ENCODE measurements at regions not wholly inside any gene's neighbourhood (a gene's known extent, or its start where the extent isn't known, plus 50 kb on each side); places are given as distances from the start of the nearest gene placed in this dataset.

DNA sequence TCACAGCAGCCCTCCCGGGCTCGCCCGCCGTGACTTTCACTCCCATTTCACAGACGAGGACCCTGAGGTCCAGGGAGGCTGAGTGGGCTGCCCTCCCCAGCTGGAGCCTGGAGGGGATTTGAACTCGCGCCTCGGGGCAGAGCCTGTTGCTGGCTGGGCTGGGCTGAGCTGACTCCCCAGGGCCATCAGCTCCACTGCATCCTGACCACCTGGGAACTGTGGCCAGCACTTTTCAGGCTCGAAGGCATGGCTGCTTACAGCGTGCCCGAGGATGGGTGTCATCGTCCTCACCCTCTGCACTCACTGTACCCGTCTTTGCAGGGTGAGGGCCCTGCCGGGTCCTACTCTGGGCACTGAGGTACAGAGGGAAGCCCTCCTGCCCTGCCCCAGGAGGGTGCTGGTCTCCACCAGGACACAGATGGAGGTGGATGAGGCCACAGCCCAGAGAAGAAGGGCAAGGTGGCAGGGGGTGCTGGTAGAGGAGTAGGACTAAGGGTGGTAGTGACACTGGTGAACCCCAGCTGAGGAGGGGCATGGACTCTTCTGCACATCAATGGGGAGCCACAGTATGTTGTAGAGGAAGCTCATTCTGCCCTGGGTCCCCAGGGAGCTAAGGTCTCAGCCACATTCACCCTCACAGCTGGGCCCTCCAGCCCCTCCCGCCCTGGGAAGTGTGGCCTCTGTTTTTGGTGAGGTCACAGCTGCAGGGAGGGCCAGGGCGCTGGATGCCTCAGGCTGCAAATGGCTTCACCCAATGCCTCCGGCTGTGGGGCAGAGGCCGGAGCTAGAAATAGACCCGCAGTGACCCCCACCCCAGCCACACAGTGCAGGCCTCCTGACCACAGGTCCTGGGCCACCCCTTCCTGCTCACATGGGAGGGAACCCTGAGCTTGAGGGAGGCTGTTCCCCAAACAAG is 365.1 kb upstream of the SFSWAP start:
- no peak for DNase-seq

DNA sequence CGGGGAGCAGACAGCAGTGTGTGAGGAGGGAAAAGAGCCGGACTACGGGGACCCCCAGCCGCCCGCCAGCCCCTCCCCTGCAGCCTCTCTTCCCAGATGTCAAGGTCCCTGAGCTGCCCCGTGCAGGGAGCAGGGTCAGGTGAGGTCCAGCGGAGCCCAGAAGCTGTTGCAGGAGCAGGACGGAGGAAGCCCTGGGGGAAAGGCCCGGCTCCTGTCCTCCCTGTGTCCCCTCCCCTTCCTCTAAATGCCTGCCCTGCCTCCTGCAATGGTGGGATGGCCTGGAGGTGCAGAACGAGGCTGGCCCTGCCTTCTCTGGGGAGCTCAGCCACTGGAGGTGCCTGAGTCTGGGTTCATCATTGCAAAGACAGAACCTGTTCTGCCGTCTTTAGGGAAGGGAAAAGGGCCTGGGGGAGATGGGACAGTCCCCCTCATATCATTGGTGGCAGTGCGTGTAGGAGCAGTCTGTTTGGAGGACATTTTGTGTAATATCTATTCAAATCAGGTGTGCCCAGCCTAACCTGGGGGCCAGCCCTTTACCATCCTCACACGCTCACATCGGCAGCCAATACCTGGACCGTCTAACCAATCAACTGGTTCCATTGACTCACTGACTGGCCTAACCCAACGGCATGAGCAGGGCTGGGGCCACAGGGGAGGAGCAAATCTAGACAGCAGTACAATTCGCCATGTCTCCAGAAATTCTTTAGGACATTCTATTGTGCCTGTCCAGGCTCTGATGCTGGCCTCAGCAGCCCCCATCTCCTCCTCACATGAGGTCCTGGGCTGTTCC is 364.1 kb upstream of the SFSWAP start:
- DNase-seq = no peak

DNA sequence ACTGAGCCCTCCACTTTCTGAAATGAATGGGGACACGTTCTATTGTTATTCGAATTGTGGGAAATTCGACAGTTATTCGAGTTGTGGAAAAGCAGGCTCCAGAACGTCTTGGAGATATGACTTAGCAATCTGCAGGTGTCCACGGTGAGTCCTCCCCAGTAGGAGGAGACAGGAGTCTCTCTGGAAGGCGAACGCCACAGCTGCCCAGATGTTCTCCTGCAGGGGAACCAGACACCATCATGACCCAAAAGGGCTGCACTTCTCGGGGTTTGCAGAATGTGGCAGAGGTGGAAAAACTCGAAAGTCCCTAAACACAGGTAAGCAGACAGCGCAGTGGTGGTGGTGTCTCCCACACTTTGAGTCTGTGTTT is 363.6 kb upstream of the SFSWAP start:
- no peak for DNase-seq

DNA sequence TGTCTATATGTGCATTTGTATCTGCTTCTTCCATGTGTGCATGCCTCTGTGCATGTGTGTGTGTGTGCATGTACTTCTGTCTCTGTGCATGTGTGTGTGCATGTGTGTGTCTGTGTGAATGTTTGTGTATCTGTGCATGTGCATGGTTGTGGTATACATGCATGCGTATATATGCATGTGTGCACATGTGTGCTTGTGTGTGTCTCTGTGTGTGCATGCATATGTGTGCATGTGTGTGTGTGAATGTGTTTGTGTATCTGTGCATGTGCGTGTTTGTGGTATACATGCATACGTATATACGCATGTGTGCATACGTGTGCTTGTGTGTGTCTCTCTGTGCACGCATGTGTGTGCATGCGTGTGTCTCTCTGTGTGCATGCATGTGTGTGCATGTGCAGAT is 363.2 kb upstream of the SFSWAP start:
- DNase-seq = no peak

DNA sequence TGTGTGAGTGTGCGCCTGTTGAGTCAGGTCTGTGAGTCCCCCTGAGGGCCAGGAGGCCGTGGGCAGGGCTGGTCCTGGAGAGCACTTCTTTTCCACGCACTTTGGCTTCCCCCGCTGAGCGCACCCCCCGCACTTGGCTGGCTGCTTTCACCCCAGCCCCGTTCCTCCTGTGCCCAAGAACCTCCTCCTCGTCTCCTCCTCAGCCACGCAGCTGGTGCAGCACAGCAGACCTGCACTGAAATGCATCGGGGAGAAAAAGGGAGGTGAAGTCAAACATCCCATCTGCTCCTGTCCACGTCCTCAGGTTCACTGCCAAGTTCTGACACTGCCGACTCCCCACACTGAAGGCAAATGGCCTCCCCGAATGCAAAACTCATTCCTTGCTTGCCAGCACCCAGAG is 362.7 kb upstream of the SFSWAP start:
- no peak for DNase-seq

DNA sequence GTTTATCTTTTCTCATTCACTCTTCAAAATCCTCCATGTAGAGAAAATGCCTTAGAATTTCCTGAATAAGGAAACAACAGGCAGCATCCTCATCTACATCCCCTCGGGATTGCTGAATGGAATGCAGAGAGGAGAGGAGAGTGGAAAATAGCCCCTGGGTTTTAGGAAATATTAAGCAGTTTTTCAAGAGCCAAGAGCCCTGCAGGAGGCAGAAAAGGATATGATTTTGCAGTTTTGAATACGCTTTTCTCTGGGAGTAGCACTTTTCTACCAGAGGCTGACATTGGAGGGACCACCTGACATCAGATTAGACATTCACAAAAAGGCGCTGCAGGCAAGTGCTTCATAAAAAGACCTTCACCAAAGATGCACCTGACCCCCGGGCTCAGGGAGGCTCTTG is 362.2 kb upstream of the SFSWAP start:
- DNase-seq = no peak

DNA sequence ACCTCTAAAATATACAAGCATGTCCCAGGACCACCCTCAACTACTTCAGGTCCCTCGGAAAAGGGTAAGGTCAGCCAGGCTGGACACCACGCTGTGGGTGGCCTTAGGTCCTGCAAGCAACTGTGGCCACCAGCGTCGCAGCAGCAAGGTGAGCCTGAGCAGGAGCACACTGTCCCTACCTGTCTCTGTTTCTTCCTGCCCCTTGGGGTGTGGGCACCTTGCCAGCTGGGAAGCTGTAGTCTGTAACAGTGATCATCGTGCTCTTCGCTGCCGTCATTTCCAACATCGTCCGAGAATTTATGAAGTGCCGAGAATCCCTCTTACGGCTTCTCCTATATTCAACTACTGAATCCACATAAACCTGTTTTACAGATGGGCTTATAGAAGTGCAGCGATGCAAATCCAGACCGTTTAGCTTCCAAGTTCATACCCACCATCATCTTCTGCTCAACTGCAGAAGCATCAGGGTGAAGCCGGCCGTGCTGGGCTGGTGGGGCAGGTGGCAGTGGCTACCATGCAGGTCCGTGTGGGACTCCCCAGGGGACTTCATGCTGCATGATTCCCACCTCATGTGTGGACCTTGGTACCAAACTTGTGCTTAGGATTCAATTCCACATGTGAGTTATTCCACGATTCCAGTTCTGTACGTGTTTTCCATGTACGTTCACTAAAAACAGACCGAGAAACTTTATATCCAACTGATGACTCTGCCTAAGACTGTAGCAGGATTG is 361.3 kb upstream of the SFSWAP start:
- DNase-seq = no peak

DNA sequence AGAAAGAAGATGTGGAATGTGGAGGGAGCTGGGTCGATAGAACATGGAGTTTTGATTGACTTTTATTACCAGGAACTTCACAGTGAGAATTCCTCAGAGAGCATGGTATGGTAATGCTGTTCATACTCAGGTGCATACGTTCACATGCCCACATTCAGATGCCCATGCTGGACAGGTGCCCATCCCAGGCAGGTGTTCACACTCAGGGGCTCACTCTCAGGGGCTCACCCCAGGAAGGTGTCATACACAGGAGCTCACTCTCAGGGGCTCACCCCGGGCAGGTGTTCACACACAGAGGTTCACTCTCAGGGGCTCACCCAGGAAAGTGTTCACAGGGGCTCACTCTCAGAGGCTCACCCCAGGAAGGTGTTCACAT is 360.0 kb upstream of the SFSWAP start:
- no peak for DNase-seq

DNA sequence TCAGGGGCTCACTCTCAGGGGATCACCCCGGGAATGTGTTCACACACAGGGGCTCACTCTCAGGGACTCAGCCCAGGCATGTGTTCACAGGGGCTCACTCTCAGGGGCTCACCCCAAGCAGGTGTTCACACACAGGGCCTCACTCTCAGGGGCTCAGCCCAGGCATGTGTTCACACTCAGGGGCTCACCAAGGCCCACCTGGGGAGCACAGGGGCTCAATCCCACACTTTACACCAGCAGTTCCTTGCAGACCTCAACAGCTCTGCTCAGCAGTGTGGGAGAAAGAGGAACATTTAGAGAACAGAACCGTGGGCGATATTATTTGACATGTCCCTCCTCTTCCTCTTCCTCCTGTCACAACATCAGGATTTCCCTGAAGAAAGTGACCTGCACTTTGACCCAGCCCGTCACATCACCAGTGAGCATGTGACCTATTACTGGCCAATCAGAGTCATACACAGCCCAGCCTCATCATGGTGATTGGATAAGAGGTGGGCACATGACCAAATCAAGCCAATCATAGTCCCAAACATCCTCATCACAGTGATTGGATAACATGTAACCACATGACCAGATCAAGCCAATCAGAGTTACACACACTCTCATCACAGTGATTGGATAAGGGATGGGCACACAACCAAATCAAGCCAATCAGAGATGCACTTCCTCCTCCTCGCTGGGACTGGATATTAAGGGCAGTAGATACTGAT is 359.4 kb upstream of the SFSWAP start:
- no peak for DNase-seq

DNA sequence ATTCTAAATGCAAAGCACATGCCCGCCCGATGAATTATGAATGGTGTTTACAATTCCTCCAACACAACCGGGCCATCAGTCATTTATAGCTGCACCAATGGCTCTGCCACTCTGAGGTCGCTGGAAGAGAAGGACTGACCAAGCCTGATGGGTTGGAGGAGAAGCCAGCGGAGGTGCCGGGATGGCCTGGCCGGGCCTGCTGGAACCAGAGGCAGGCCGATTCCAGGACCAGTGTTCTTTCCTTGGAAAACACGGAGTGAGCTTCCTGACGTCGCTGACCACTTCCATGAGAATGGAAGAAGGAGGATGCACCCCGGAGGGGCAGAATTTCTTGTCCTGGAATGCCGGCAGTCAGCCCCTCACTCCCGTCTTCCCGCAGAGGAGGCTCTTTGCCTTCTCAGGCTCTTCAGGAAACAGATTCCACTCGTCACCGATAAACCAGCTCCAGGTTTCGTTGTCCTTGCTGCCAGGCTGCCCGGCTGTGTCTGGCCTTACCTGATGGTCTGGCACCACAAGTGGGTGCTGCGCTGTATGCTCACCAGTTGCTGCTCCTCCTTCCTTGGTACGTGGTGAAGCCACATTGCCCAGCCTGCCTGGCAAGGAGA is 358.5 kb upstream of the SFSWAP start:
- no peak for DNase-seq

DNA sequence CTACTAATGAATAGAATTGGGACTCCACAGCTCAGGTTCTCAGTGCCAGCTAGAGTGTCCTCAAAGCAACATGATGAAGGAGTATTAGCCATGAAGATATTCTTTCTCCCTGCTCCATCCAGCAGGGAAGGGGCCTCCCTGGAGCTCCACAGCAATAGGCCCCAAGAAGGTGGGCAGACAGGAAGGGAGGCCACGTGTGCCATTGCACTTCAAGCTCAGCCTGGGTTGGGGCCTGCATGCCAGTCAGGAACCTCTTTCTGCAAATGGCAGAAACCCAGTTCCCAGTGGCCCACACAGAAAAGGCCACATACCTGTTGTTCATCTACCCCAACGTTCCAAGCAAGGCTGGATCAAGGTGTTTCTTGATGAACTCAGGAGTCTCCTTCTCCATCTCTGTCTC is 357.5 kb upstream of the SFSWAP start:
- no peak for DNase-seq

DNA sequence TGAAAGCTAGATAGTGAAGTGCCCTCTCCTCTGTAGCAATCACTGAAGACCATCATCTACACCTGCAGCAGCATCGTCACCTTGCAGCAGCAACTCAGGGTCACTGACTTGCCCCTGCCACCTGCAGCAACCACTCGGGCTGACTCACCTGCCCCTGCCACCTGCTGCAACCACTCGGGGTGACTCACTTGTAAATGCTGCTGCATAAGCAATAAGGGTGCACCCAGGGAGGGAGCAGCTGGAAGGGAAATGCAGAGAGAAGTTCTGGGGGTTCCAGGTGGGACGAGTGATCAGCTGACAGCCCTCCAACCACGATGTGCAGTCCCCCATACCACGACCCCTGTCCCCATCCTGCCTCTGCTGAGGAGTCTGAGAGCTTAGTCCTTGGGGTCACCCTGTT is 357.1 kb upstream of the SFSWAP start:
- DNase-seq = no peak

DNA sequence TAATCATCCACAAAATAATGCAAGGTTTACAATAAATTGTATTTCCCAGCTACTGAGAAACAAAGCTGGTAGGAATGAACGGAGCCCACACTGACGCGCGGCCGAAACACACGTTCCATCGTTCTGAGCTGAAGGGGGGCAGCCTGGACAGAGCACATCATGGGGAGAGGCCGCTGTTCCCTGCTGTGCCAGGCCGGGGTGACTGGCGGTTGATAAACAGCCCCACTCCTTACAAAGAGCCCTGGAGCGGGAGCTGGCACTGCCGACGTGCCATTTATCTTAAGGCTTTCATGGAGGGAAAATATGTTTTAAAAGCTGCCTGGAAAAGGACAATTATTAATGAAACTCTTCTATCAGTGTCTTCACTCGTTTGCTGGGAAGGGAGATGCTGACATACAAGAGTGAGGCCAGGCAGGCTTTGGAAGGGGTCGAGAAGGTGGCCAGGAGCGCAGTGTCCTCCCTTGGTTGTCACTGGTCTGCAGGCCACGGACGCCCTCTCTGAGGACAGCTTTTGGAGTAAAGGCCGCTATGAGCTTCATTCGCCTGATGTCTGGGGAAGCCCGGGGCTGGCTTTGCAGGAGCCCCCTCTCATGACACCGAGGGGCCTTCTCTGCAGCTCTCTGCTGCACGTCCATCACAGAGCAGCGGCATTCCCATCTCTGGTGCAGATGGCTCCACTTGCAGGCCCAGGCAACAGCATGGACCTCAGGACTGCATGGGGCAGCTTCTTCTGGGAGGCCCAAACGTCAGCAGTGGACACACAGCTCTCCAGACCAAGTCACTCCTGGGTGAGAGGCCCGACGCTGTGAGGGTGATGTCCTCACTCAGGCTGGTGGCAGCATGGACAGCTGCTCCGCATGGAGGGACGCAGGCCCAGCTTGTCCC is 355.3 kb upstream of the SFSWAP start:
- no peak for DNase-seq

DNA sequence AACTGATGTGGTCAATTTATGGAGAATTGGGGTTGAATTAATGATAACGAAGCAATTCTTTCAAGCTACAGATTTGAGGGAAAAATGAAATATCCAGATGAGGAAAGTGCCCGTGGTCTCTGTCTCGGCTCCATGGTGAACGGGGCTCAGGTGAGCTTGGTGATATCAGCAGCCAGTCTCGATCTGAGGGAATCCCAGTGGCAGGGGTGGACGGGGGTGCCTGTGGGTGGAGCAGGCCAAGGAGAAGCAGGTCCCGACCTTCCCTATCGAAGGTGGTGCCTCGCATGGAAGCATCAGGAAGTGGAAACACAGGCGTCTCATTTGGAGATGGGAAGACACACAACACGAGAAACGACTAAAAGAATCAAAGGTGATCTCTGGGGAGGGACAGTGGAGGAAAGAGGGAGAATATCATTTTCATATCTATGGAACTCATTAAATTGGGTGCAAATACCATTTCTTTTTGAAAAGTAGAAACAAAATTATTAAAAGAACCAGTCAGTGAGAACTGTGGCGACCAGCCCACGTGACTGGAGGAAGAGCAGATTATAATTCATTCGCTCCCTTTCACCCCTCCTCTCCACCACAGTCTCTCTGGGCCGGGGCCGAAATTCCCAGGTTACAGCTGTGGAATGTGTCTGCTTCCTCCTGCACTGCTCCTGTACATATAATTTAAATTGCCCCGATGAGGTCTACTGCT is 354.3 kb upstream of the SFSWAP start:
- no peak for DNase-seq

DNA sequence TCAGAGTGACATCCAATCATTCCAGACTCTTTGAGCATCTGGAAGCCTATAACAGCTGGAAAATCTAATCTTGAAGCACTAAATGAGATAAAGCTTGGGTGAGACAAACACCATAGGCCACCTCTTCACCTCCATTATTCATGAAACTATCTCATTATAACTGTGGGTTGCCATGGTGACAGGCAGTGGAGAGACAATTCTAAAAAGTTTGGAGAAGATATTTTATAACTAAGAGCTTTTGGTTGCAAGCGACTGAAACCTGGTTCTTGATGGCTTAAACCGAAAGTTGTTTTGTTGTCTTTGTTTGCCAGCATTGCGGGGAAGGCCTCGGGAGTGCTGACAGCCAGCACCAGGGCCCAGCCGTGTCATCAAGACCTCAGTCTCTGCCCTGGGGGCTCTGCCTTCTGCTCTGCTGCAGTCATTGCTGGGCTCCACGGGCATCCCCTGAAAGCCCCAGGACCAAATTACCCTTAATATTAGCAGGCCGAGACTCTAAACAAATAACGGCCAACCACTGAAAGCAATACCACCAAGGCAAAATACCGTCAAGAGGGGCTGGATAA is 353.6 kb upstream of the SFSWAP start:
- DNase-seq = no peak

DNA sequence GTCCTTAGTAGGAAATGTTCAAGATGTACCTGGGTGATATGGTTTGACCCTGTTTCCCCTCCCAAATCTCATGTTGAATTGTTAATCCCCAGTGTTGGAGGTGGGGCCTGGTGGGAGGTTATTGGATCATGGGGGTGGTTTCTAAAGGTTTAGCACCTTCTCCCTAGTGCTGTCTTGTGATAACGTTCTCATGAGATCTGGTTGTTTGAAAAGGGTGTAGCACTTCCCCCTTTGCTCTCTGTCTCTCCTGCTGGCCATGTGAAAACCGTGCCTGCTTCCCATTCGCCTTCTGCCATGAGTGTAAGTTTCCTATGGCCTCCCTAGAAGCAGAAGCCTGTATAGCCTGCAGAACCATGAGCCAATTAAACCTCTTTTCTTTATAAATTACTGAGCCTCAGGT is 353.0 kb upstream of the SFSWAP start:
- DNase-seq = no peak

DNA sequence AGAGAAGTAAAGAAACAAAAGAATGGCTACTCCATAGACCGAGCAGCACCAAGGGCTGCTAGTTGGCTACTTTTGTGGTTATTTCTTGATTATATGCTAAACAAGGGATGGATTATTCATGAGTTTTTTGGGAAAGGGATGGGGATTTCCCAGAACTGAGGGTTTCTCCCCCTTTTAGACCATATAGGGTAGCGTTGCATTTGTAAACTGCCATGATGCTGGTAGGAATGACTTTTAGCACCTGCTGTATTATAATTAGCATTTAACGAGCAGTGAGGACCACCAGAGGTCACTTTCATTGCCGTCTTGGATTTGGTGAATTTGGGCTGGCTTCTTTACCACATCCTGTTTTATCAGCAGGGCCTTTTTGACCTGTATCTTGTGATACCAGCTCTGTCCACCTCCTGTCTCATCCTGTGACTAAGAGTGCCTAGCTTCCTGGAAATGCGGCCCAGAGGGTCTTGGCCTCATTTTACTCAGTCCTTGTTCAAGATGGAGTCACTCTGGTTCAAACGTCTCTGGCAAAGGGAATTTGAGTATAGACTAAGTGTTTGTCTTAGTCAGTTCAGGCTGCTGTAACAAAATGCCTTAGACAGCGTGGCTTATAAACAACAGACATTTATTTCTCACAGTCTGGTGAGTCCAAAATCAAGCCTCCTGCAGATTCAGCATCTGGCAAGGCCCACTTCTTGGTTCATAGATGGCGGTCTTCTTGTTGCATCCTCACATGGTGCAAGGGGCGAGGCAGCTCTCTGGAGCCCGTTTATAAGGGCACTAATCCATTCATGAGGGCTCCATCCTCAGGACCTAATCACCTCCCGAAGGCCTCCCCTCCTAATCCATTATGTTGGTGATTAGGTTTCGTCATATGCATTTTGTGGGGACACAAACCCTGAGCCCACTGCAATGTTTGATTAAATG is 348.3 kb upstream of the SFSWAP start:
- no peak for DNase-seq

DNA sequence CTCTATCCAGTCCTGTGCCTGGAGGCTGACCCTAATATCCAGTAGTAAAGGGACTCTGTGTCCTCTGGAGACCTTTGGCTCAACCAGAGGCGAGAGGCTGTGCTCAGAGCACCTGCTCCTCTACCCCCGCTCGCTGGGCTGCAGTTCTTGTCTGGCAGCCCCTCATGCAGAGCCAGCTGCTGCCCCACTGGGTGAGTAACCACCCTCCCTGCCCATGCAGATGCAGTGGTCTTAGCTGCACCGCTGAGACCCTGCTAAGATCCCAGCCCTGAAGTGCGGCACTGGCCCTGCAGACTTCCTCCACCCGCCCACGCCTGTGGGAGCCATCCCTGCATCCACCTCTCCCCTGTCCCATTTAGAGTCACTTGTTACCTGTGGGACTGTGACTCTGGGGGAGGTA is 347.5 kb upstream of the SFSWAP start:
- no peak for DNase-seq

DNA sequence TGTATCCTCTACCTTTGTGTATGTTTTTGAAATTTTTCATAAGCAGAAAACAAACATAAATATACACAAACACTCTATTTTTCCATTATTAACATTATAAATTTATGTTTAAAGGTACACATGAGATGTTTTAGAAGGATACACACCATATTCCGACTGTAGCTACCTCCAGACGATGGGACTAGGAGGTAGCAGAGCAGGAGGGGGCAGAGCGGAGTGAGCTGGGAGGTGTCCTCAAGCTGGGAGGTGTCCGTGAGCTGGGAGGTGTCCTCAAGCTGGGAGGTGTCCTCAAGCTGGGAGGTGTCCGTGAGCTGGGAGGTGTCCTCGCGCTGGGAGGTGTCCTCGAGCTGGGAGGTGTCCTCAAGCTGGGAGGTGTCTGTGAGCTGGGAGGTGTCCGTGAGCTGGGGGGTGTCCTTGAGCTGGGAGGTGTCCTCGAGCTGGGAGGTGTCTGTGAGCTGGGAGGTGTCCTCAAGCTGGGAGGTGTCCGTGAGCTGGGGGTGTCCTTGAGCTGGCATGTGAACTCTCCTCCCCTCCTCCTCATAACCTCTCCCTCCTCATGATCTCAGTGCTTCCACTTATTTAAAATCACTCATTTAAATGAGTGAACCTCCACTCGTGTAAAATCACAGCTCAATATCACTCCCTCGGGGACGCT is 346.9 kb upstream of the SFSWAP start:
- DNase-seq = no peak
